WTC11 (cell line): ENCODE measurements at regions not wholly inside any gene's neighbourhood (a gene's known extent, or its start where the extent isn't known, plus 50 kb on each side); places are given as distances from the start of the nearest gene placed in this dataset.

Experiments used
- ATAC-seq: fragments of 200-7000 bp; cut with Tn5 transposase; 2 replicates; pipeline ENCODE4 v1.10.0; 2021; ENCODE audit warnings: mild to moderate bottlenecking, moderate library complexity
- CTCF ChIA-PET: fragments of 300-600 bp; sonication (Branson Sonifier 250); formaldehyde crosslinking; loops from one replicate; lab custom pipeline; 2021; ENCODE audit warnings: antibody characterized with exemption; lab: Charles Lee
- POLR2A ChIA-PET: fragments of 350-600 bp; sonication (Branson Sonifier 250); formaldehyde crosslinking; loops from one replicate; lab custom pipeline; 2021; ENCODE audit warnings: antibody characterized with exemption; lab: Charles Lee
- DNase-seq: peaks from one replicate; pipeline ENCODE4 v3.0.0; 2021; ENCODE audit warnings: low spot score
- H3K27ac Mint-ChIP-seq: 2 replicates; pipeline ENCODE4 v1.8.0; 2021; ENCODE audit warnings: mixed read lengths
- H3K27me3 Mint-ChIP-seq: 2 replicates; pipeline ENCODE4 v1.8.0; 2021; ENCODE audit warnings: low read depth, mild to moderate bottlenecking, moderate library complexity, mixed read lengths
- H3K36me3 Mint-ChIP-seq: 2 replicates; pipeline ENCODE4 v1.8.0; 2021; ENCODE audit warnings: mixed read lengths
- H3K4me1 Mint-ChIP-seq: 2 replicates; pipeline ENCODE4 v1.8.0; 2022; ENCODE audit warnings: mixed read lengths
- H3K4me3 Mint-ChIP-seq: 2 replicates; pipeline ENCODE4 v1.8.0; 2021; ENCODE audit warnings: mild to moderate bottlenecking, moderate library complexity, mixed read lengths
- H3K9me3 Mint-ChIP-seq: 2 replicates; pipeline ENCODE4 v1.8.0; 2021; ENCODE audit warnings: mixed read lengths
- AFF4 ChIP-seq: sonication (generic); formaldehyde crosslinking; IDR thresholded peaks from 2 replicates; pipeline ENCODE4 v1.8.1; 2023; ENCODE audit warnings: mild to moderate bottlenecking, missing genetic modification reagents, borderline replicate concordance
- ARID4B ChIP-seq: sonication (generic); formaldehyde crosslinking; IDR thresholded peaks from 2 replicates; pipeline ENCODE4 v1.8.0; 2023; ENCODE audit warnings: missing genetic modification reagents, mild to moderate bottlenecking, borderline replicate concordance
- CREB1 ChIP-seq: sonication (generic); formaldehyde crosslinking; IDR thresholded peaks from 2 replicates; pipeline ENCODE4 v1.8.0; 2023; ENCODE audit warnings: mild to moderate bottlenecking, missing genetic modification reagents
- CREM ChIP-seq: sonication (generic); formaldehyde crosslinking; IDR thresholded peaks from 2 replicates; pipeline ENCODE4 v1.8.1; 2022; ENCODE audit warnings: mild to moderate bottlenecking, missing genetic modification reagents, moderate library complexity
- IRF1 ChIP-seq: sonication (generic); formaldehyde crosslinking; IDR thresholded peaks from 2 replicates; pipeline ENCODE4 v1.8.0; 2023; ENCODE audit warnings: missing genetic modification reagents
- NFATC4 ChIP-seq: fragments of 250-450 bp; sonication (Bioruptor Pico); IDR thresholded peaks from 2 replicates; pipeline ENCODE4 v1.9.0; 2021; ENCODE audit warnings: mild to moderate bottlenecking
- NFYB ChIP-seq: sonication (generic); formaldehyde crosslinking; conservative IDR thresholded peaks from 2 replicates; pipeline ENCODE4 v1.8.0; 2022; ENCODE audit warnings: low read depth, missing genetic modification reagents
- NR1H2 ChIP-seq: sonication (generic); formaldehyde crosslinking; IDR thresholded peaks from 2 replicates; pipeline ENCODE4 v1.9.0; 2021; ENCODE audit warnings: mild to moderate bottlenecking, moderate library complexity, missing genetic modification reagents
- ZBTB21 ChIP-seq: sonication (generic); formaldehyde crosslinking; IDR thresholded peaks from 2 replicates; pipeline ENCODE4 v1.8.1; 2023; ENCODE audit warnings: mild to moderate bottlenecking, missing genetic modification reagents, borderline replicate concordance
- ZMAT4 ChIP-seq: fragments of 250-450 bp; sonication (Bioruptor Pico); IDR thresholded peaks from 2 replicates; pipeline ENCODE4 v1.9.0; 2021; ENCODE audit warnings: mild to moderate bottlenecking
- ZNF425 ChIP-seq: fragments of 250-450 bp; sonication (Bioruptor Pico); conservative IDR thresholded peaks from 2 replicates; pipeline ENCODE4 v1.9.0; 2021; ENCODE audit warnings: mild to moderate bottlenecking

- TF ChIP-seq AFF4 (CRISPR knock-in tag) (no peak), CREM (CRISPR knock-in tag) (no peak), NFYB (CRISPR knock-in tag) (no peak), ZMAT4 (no peak)
- TF ChIP-seq, all 79 proteins: peak for 0
These were observed 263.0 kb upstream of the FBXL7 start (continued) for GRCh38 chr5:15236911-15237508.

- no peak for TF ChIP-seq ARID4B (CRISPR knock-in tag)
- TF ChIP-seq ZNF425 (CRISPR knock-in tag), result no peak
- no peak for TF ChIP-seq CREB1 (CRISPR knock-in tag)
- no peak for TF ChIP-seq ZBTB21
- no peak for TF ChIP-seq NR1H2 (CRISPR knock-in tag)
- TF ChIP-seq AFF4 (CRISPR knock-in tag), result no peak
- no peak for TF ChIP-seq IRF1
- TF ChIP-seq NFATC4 (CRISPR knock-in tag), result no peak
- H3K27ac Mint-ChIP-seq, result no peak overlapping the region
- ATAC-seq (no peak), DNase-seq (no peak)
- H3K36me3 Mint-ChIP-seq, result peaks cover 9% of the 10 kb centered on the region
- ChIA-PET POLR2A (no interaction called here), CTCF (interaction anchor here (1.0 to 1.8 kb wide), 3 partner anchors 51 to 129 kb away, joined by 3 to 5 read pairs (median 4); no protein-coding TSS in a partner anchor)
- H3K4me1 Mint-ChIP-seq, result peaks cover 26% of the 10 kb centered on the region
- H3K9me3 Mint-ChIP-seq, result peaks cover 21% of the 10 kb centered on the region
- H3K27me3 Mint-ChIP-seq, result no peaks in the 10 kb centered on the region
- no peak overlapping the region for H3K4me3 Mint-ChIP-seq
These were observed 265.1 kb upstream of the FBXL7 start for GRCh38 chr5:15234911-15235310.
